GM12878 (cell line): ENCODE measurements at regions not wholly inside any gene's neighbourhood (a gene's known extent, or its start where the extent isn't known, plus 50 kb on each side); places are given as distances from the start of the nearest gene placed in this dataset.

Source experiments
- ATAC-seq: fragments of 200-7000 bp; cut with Tn5 transposase; 3 replicates; pipeline ENCODE4 v1.9.1; 2020; ENCODE audit warnings: mild to moderate bottlenecking, moderate library complexity
- BruUV-seq: library from RNA; stranded (reverse); fragments of 400-500 nt; replicated peaks from 2 replicates; lab custom pipeline; 2021; lab: Mats Ljungman, UMichigan
- CTCF ChIA-PET: fragments of 300-600 bp; sonication (Branson Sonifier 250); formaldehyde crosslinking; extraction: SDS; loops from one replicate; lab custom pipeline; 2021; ENCODE audit warnings: inconsistent platforms; lab: Yijun Ruan, JAX
- POLR2A ChIA-PET: fragments of 350-600 bp; formaldehyde crosslinking; extraction: SDS; loops from one replicate; lab custom pipeline; 2021; ENCODE audit warnings: inconsistent platforms; lab: Charles Lee
- RAD21 ChIA-PET: fragments of 300-600 bp; sonication (Branson Sonifier 250); formaldehyde crosslinking; loops from one replicate; lab custom pipeline; 2023; ENCODE audit warnings: antibody characterized with exemption; ENCODE audit not compliant: unreplicated experiment; lab: Charles Lee
- SMC1A ChIA-PET: fragments of 300-600 bp; sonication (Branson Sonifier 250); formaldehyde crosslinking; loops from one replicate; lab custom pipeline; 2023; ENCODE audit not compliant: unreplicated experiment, uncharacterized antibody; lab: Charles Lee
- DNase-seq: peaks from one replicate; pipeline ENCODE4 v3.0.0-alpha.2; 2011; ENCODE audit warnings: low read depth, low spot score
- FAIRE-seq: peaks from 3 replicates; lab custom pipeline; 2011; peaks lifted over from hg19 to GRCh38; lab: Jason Lieb, UNC
- H2AFZ ChIP-seq: 2 replicates; pipeline ENCODE4 v1.6.0; 2011; ENCODE audit warnings: low read depth, low read length, control low read depth; ENCODE audit not compliant: control insufficient read depth
- H3K27ac ChIP-seq: 2 replicates; pipeline ENCODE4 v1.5.1; 2011; ENCODE audit warnings: control low read depth; ENCODE audit not compliant: control insufficient read depth, insufficient read depth
- H3K27me3 ChIP-seq, 2 experiments: replicated peaks in 1 of 2; 2 replicates each; pipeline versions ENCODE4 v1.6.0 to v1.6.1; 2011; ENCODE audit warnings: low read length in 1 of 2; ENCODE audit not compliant: control insufficient read depth in 2 of 2, insufficient read depth in 2 of 2
- H3K36me3 ChIP-seq, 2 experiments: 2 replicates each; pipeline ENCODE4 v1.5.1; 2011; ENCODE audit warnings: low read length in 1 of 2; ENCODE audit not compliant: control insufficient read depth in 2 of 2, insufficient read depth in 2 of 2
- H3K4me1 ChIP-seq: 2 replicates; pipeline ENCODE4 v1.6.1; 2011; ENCODE audit warnings: mild to moderate bottlenecking, low read length, moderate library complexity, mixed read lengths; ENCODE audit not compliant: control insufficient read depth, insufficient read depth
- H3K4me2 ChIP-seq: 2 replicates; pipeline ENCODE4 v1.6.0; 2011; ENCODE audit warnings: control low read depth; ENCODE audit not compliant: control insufficient read depth, insufficient read depth
- H3K4me3 ChIP-seq: fragments of 200-600 bp; sonication (generic); 2 replicates; pipeline ENCODE4 v1.5.1; 2016
- H3K79me2 ChIP-seq: 2 replicates; pipeline ENCODE4 v1.6.0; 2011; ENCODE audit warnings: low read length; ENCODE audit not compliant: control insufficient read depth, insufficient read depth
- H3K9ac ChIP-seq: 2 replicates; pipeline ENCODE4 v1.8.0; 2011; ENCODE audit warnings: low read length, control low read depth, mixed read lengths; ENCODE audit not compliant: control insufficient read depth, insufficient read depth
- H3K9me3 ChIP-seq: replicated peaks from 3 replicates; pipeline ENCODE4 v1.5.1; 2011; ENCODE audit warnings: mild to moderate bottlenecking, low read length; ENCODE audit not compliant: control insufficient read depth, insufficient read depth
- H4K20me1 ChIP-seq: 2 replicates; pipeline ENCODE4 v1.6.0; 2011; ENCODE audit not compliant: control insufficient read depth, insufficient read depth
- CHD1 ChIP-seq: IDR thresholded peaks from 2 replicates; pipeline ENCODE4 v1.6.1; 2012; ENCODE audit warnings: low read depth, low read length, improper control_type of control experiment
- KAT2A ChIP-seq: conservative IDR thresholded peaks from 2 replicates; pipeline ENCODE4 v1.6.1; 2011; ENCODE audit warnings: low read depth, low read length; ENCODE audit not compliant: control insufficient read depth
- NKRF ChIP-seq: fragments of 450-650 bp; conservative IDR thresholded peaks from 2 replicates; pipeline ENCODE4 v1.6.1; 2017; ENCODE audit warnings: mild to moderate bottlenecking, moderate library complexity
- POLR2AphosphoS2 ChIP-seq: IDR thresholded peaks from 2 replicates; pipeline ENCODE4 v1.6.1; 2011; ENCODE audit warnings: low read depth, mild to moderate bottlenecking, low read length, improper control_type of control experiment, moderate library complexity
- RAD21 ChIP-seq: IDR thresholded peaks from 2 replicates; pipeline ENCODE4 v1.6.1; 2011; ENCODE audit warnings: mild to moderate bottlenecking, low read depth, low read length, moderate library complexity; ENCODE audit not compliant: insufficient read depth
- RELB ChIP-seq: fragments of 450-650 bp; IDR thresholded peaks from 2 replicates; pipeline ENCODE4 v1.6.1; 2017; ENCODE audit warnings: low read depth, mild to moderate bottlenecking, moderate library complexity
- STAT1 ChIP-seq: fragments of 450-650 bp; conservative IDR thresholded peaks from 2 replicates; pipeline ENCODE4 v1.6.1; 2014; ENCODE audit warnings: antibody characterized with exemption, mild to moderate bottlenecking
- YY1 ChIP-seq: IDR thresholded peaks from 2 replicates; pipeline ENCODE4 v1.6.1; 2011; ENCODE audit warnings: low read depth, mild to moderate bottlenecking, low read length
- WGBS: methylation state at CpG from one replicate; pipeline ENCODE4 v1.1.6; 2016; ENCODE audit warnings: low lambda C conversion rate; ENCODE audit not compliant: insufficient replicate concordance, insufficient coverage; ENCODE audit errors: missing lambda C conversion rate; 5-methylcytosine and 5-hydroxymethylcytosine counted together
- in situ Hi-C: fragments of 300-500 bp; cut with MboI; formaldehyde crosslinking; loops from 9 replicates; pipeline ENCODE4 v1.14.3; 2018; ENCODE audit warnings: mixed read lengths
- intact Hi-C: fragments of 100-400 bp; cut with micrococcal nuclease; formaldehyde crosslinking; loops from one replicate; pipeline ENCODE4 v1.14.2; 2022; ENCODE audit not compliant: unreplicated experiment
- TF ChIP-seq, protein P1 (sequence below): fragments of 450-650 bp; IDR thresholded peaks from 2 replicates; pipeline ENCODE4 v1.6.1; 2016; ENCODE audit warnings: mild to moderate bottlenecking
- TF ChIP-seq, protein P2 (sequence below), 3 experiments: IDR thresholded peaks in 2 of 3; conservative IDR thresholded peaks in 1 of 3; 2 replicates each; pipeline ENCODE4 v1.5.1; 2011; ENCODE audit warnings: low read depth in 3 of 3, low read length in 3 of 3, mild to moderate bottlenecking in 3 of 3, control low read depth in 2 of 3, moderate library complexity in 2 of 3, inconsistent platforms in 1 of 3, mixed read lengths in 1 of 3; ENCODE audit not compliant: control insufficient read depth in 2 of 3, insufficient read depth in 1 of 3; ENCODE audit errors: extremely low read depth in 1 of 3
- TF ChIP-seq, protein P3 (sequence below): IDR thresholded peaks from 2 replicates; pipeline ENCODE4 v1.6.1; 2012; ENCODE audit warnings: improper control_type of control experiment, low read depth, low read length; ENCODE audit not compliant: insufficient replicate concordance

DNA sequence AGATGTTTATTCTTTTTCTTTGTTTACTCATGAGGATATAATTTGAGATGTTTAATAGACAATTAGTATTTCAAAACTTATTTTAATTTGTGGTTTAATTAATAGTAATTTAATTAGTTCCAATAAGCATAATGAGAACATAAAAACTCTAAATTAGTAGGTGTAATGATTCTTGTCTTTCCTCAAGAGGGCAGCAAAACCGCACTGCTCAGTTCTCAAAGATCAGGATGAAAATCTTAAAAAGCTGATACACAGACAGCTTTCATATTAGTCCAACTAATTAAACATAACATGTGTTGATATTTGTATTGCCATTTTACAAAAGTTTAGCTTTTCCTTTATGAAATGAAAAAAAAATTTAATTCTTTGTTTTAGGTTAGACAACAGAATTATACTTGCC, 106.7 kb upstream of the C21orf91 start:
- Histone ChIP-seq H3K4me1 (no peaks in the 10 kb centered on the region), H2AFZ (no peak overlapping the region), H3K27me3 (no peaks in the 10 kb centered on the region), H3K4me2 (no peak overlapping the region), H3K79me2 (no peaks in the 10 kb centered on the region), H3K36me3 (no peaks in the 10 kb centered on the region), H3K4me3 (no peak overlapping the region), H3K9me3 (no peaks in the 10 kb centered on the region; the same call in 2 of the 3 replicates), H4K20me1 (no peaks in the 10 kb centered on the region), H3K9ac (no peak overlapping the region), H3K27ac (no peak overlapping the region)
- peak; percentile 50; the same call in 2 of the 3 replicates for ATAC-seq
- intact Hi-C loops (loop anchor here (1.0 to 10.0 kb wide), 2 partner anchors 247 to 541 kb away; no protein-coding TSS in a partner anchor), in situ Hi-C loops (no loop called here)
- POLR2A ChIA-PET: no interaction called here
- BruUV-seq: no TSS peak
- no peak for FAIRE-seq
- RAD21 ChIA-PET: interaction anchor here (0.9 to 3.2 kb wide), 3 partner anchors 110 to 247 kb away, joined by 3 to 21 read pairs (median 6); no protein-coding TSS in a partner anchor
- SMC1A ChIA-PET: interaction anchor here (0.6 to 4.7 kb wide), 14 partner anchors 9 to 539 kb away, joined by 3 to 46 read pairs (median 4); no protein-coding TSS in a partner anchor
- DNase-seq: no peak
- 57% methylated on average over 1 of the region's 1 CpG for WGBS
- CTCF ChIA-PET: interaction anchor here (0.6 to 4.5 kb wide), 31 partner anchors 9 to 539 kb away, joined by 3 to 39 read pairs (median 7); no protein-coding TSS in a partner anchor
- TF ChIP-seq, protein P1, sequence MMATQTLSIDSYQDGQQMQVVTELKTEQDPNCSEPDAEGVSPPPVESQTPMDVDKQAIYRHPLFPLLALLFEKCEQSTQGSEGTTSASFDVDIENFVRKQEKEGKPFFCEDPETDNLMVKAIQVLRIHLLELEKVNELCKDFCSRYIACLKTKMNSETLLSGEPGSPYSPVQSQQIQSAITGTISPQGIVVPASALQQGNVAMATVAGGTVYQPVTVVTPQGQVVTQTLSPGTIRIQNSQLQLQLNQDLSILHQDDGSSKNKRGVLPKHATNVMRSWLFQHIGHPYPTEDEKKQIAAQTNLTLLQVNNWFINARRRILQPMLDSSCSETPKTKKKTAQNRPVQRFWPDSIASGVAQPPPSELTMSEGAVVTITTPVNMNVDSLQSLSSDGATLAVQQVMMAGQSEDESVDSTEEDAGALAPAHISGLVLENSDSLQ: no peak
- no peak for TF ChIP-seq STAT1
- no peak for TF ChIP-seq CHD1
- TF ChIP-seq RAD21: peak; percentile 32
- TF ChIP-seq, protein P2, sequence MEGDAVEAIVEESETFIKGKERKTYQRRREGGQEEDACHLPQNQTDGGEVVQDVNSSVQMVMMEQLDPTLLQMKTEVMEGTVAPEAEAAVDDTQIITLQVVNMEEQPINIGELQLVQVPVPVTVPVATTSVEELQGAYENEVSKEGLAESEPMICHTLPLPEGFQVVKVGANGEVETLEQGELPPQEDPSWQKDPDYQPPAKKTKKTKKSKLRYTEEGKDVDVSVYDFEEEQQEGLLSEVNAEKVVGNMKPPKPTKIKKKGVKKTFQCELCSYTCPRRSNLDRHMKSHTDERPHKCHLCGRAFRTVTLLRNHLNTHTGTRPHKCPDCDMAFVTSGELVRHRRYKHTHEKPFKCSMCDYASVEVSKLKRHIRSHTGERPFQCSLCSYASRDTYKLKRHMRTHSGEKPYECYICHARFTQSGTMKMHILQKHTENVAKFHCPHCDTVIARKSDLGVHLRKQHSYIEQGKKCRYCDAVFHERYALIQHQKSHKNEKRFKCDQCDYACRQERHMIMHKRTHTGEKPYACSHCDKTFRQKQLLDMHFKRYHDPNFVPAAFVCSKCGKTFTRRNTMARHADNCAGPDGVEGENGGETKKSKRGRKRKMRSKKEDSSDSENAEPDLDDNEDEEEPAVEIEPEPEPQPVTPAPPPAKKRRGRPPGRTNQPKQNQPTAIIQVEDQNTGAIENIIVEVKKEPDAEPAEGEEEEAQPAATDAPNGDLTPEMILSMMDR (IDR thresholded peaks at IDR 0.05 in 2 of 3, conservative IDR thresholded peaks at IDR 0.05 in 1 of 3; ENCODE audit: control insufficient read depth in 2 of 3, extremely low read depth in 1 of 3, insufficient read depth in 1 of 3, low read depth in 3 of 3, low read length in 3 of 3): peak; percentile 27 to 42 (median 35); a peak in 4 of 6 replicates
- no peak for TF ChIP-seq KAT2A
- TF ChIP-seq YY1: no peak
- TF ChIP-seq, protein P3, sequence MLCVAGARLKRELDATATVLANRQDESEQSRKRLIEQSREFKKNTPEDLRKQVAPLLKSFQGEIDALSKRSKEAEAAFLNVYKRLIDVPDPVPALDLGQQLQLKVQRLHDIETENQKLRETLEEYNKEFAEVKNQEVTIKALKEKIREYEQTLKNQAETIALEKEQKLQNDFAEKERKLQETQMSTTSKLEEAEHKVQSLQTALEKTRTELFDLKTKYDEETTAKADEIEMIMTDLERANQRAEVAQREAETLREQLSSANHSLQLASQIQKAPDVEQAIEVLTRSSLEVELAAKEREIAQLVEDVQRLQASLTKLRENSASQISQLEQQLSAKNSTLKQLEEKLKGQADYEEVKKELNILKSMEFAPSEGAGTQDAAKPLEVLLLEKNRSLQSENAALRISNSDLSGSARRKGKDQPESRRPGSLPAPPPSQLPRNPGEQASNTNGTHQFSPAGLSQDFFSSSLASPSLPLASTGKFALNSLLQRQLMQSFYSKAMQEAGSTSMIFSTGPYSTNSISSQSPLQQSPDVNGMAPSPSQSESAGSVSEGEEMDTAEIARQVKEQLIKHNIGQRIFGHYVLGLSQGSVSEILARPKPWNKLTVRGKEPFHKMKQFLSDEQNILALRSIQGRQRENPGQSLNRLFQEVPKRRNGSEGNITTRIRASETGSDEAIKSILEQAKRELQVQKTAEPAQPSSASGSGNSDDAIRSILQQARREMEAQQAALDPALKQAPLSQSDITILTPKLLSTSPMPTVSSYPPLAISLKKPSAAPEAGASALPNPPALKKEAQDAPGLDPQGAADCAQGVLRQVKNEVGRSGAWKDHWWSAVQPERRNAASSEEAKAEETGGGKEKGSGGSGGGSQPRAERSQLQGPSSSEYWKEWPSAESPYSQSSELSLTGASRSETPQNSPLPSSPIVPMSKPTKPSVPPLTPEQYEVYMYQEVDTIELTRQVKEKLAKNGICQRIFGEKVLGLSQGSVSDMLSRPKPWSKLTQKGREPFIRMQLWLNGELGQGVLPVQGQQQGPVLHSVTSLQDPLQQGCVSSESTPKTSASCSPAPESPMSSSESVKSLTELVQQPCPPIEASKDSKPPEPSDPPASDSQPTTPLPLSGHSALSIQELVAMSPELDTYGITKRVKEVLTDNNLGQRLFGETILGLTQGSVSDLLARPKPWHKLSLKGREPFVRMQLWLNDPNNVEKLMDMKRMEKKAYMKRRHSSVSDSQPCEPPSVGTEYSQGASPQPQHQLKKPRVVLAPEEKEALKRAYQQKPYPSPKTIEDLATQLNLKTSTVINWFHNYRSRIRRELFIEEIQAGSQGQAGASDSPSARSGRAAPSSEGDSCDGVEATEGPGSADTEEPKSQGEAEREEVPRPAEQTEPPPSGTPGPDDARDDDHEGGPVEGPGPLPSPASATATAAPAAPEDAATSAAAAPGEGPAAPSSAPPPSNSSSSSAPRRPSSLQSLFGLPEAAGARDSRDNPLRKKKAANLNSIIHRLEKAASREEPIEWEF: no peak
- TF ChIP-seq POLR2AphosphoS2: no peak
- TF ChIP-seq NKRF: no peak
- TF ChIP-seq RELB: no peak
